Left forelimb (tissue), 1 donor: ENCODE measurements at regions not wholly inside any gene's neighbourhood (a gene's known extent, or its start where the extent isn't known, plus 50 kb on each side); places are given as distances from the start of the nearest gene placed in this dataset.
"Not testable (repeated sequence)": the region's sequence is repeated elsewhere in the genome, so short reads cannot be mapped to it uniquely, and the experiment has no call there.

Experiments used
- DNase-seq: peaks from one replicate; pipeline ENCODE4 v3.0.0-alpha.2; 2018; ENCODE audit warnings: low spot score

- no peak for DNase-seq
These were observed 110.5 kb upstream of the KCND3 start for GRCh38 chr1:112099979-112100378.

GRCh38 chr1:112105557-112105956, 116.1 kb upstream of the KCND3 start:
- no peak for DNase-seq

- no peak for DNase-seq
These were observed 120.6 kb upstream of the KCND3 start for GRCh38 chr1:112110031-112110430.

- no peak for DNase-seq
These were observed 122.3 kb upstream of the KCND3 start for GRCh38 chr1:112111734-112112133.

GRCh38 chr1:112114540-112114939, 125.1 kb upstream of the KCND3 start:
- no peak for DNase-seq

- no peak for DNase-seq
These were observed 137.1 kb upstream of the KCND3 start for GRCh38 chr1:112126598-112126997.

- not testable (repeated sequence) for DNase-seq
These were observed 138.1 kb upstream of the KCND3 start for GRCh38 chr1:112127606-112128005.

GRCh38 chr1:112133487-112133886, 144.0 kb upstream of the KCND3 start:
- DNase-seq = no peak

- no peak for DNase-seq
These were observed 151.3 kb upstream of the KCND3 start for GRCh38 chr1:112140743-112141142.

- no peak for DNase-seq
These were observed 151.8 kb upstream of the KCND3 start for GRCh38 chr1:112141301-112141700.

- no peak for DNase-seq
These were observed 152.5 kb upstream of the KCND3 start for GRCh38 chr1:112141923-112142322.

- no peak for DNase-seq
These were observed 154.5 kb upstream of the KCND3 start for GRCh38 chr1:112143871-112144441.

GRCh38 chr1:112144733-112145426, 155.4 kb upstream of the KCND3 start:
- DNase-seq = no peak

GRCh38 chr1:112146201-112146715, 156.8 kb upstream of the KCND3 start:
- DNase-seq = no peak

- DNase-seq = not testable (repeated sequence)
These were observed 170.7 kb upstream of the KCND3 start for GRCh38 chr1:112160214-112160613.

GRCh38 chr1:112165375-112165774, 175.9 kb upstream of the KCND3 start:
- no peak for DNase-seq

GRCh38 chr1:112169517-112169916, 180.0 kb upstream of the KCND3 start:
- no peak for DNase-seq

GRCh38 chr1:112172294-112172882, 182.9 kb upstream of the KCND3 start:
- no peak for DNase-seq

- DNase-seq = no peak
These were observed 187.8 kb upstream of the KCND3 start for GRCh38 chr1:112177314-112177713.

GRCh38 chr1:112188611-112189010, 199.1 kb upstream of the KCND3 start:
- no peak for DNase-seq

- no peak for DNase-seq
These were observed 199.9 kb upstream of the CTTNBP2NL start for GRCh38 chr1:112196008-112196588.

- DNase-seq = no peak
These were observed 199.3 kb upstream of the CTTNBP2NL start for GRCh38 chr1:112196731-112197130.

- DNase-seq = no peak
These were observed 186.5 kb upstream of the CTTNBP2NL start for GRCh38 chr1:112209493-112209892.
